Activated CD4-positive, alpha-beta memory T cell treated with anti-CD3 and anti-CD28 coated beads for 36 hours (primary cell): ENCODE measurements at regions not wholly inside any gene's neighbourhood (a gene's known extent, or its start where the extent isn't known, plus 50 kb on each side); places are given as distances from the start of the nearest gene placed in this dataset.
"Not testable (repeated sequence)": the region's sequence is repeated elsewhere in the genome, so short reads cannot be mapped to it uniquely, and the experiment has no call there.

Experiments used
- CTCF ChIA-PET: fragments of 350-600 bp; sonication (Branson Sonifier 250); formaldehyde crosslinking; loops from one replicate; lab custom pipeline; 2021; ENCODE audit warnings: antibody characterized with exemption, inconsistent platforms; lab: Charles Lee
- POLR2A ChIA-PET: fragments of 350-600 bp; sonication (Branson Sonifier 250); formaldehyde crosslinking; loops from one replicate; lab custom pipeline; 2021; ENCODE audit warnings: antibody characterized with exemption; lab: Charles Lee
- DNase-seq: peaks from one replicate; pipeline ENCODE4 v3.0.0-alpha.2; 2020
- H3K27ac Mint-ChIP-seq: one replicate; pipeline ENCODE4 v1.8.0; 2021; ENCODE audit warnings: mixed read lengths
- H3K27me3 Mint-ChIP-seq: one replicate; pipeline ENCODE4 v1.8.0; 2021; ENCODE audit warnings: mixed read lengths
- H3K36me3 Mint-ChIP-seq: one replicate; pipeline ENCODE4 v1.8.0; 2021; ENCODE audit warnings: mixed read lengths
- H3K4me1 Mint-ChIP-seq: one replicate; pipeline ENCODE4 v1.8.0; 2021; ENCODE audit warnings: low read depth, mixed read lengths
- H3K4me3 Mint-ChIP-seq: one replicate; pipeline ENCODE4 v1.8.0; 2021; ENCODE audit warnings: mild to moderate bottlenecking, mixed read lengths
- H3K9me3 Mint-ChIP-seq: one replicate; pipeline ENCODE4 v1.8.0; 2021; ENCODE audit warnings: mixed read lengths
- intact Hi-C: fragments of 100-400 bp; cut with micrococcal nuclease; formaldehyde crosslinking; loops from one replicate; pipeline ENCODE4 v1.15.1; 2023

- Mint-ChIP-seq H3K4me3 (no peak overlapping the region), H3K36me3 (no peaks in the 10 kb centered on the region), H3K27ac (no peak overlapping the region), H3K4me1 (peaks cover 3% of the 10 kb centered on the region), H3K27me3 (peaks cover 16% of the 10 kb centered on the region), H3K9me3 (no peaks in the 10 kb centered on the region)
- ChIA-PET CTCF (no interaction called here), POLR2A (no interaction called here)
- intact Hi-C loops: no loop called here
- DNase-seq: no peak
Observed at GRCh38 chr2:873651-874580, 76.7 kb upstream of the SNTG2 start.

- POLR2A ChIA-PET: no interaction called here
- no peak overlapping the region for H3K4me3 Mint-ChIP-seq
- H3K9me3 Mint-ChIP-seq: no peaks in the 10 kb centered on the region
- H3K36me3 Mint-ChIP-seq: no peaks in the 10 kb centered on the region
- CTCF ChIA-PET: no interaction called here
- intact Hi-C loops: no loop called here
- peaks cover 3% of the 10 kb centered on the region for H3K4me1 Mint-ChIP-seq
- DNase-seq: no peak
- H3K27me3 Mint-ChIP-seq: peaks cover 15% of the 10 kb centered on the region
- no peak overlapping the region for H3K27ac Mint-ChIP-seq
Observed at GRCh38 chr2:873027-873426, 77.6 kb upstream of the SNTG2 start.

- ChIA-PET CTCF (no interaction called here), POLR2A (no interaction called here)
- no peak for DNase-seq
- intact Hi-C loops: no loop called here
- no peaks in the 10 kb centered on the region for H3K9me3 Mint-ChIP-seq
- H3K27ac Mint-ChIP-seq: no peak overlapping the region
- peaks cover 15% of the 10 kb centered on the region for H3K27me3 Mint-ChIP-seq
- H3K4me1 Mint-ChIP-seq: peaks cover 3% of the 10 kb centered on the region
- no peak overlapping the region for H3K4me3 Mint-ChIP-seq
- no peaks in the 10 kb centered on the region for H3K36me3 Mint-ChIP-seq
Observed at GRCh38 chr2:871926-872680, 78.5 kb upstream of the SNTG2 start.

- DNase-seq: no peak
- Mint-ChIP-seq H3K4me1 (peaks cover 3% of the 10 kb centered on the region), H3K4me3 (no peak overlapping the region), H3K36me3 (no peaks in the 10 kb centered on the region), H3K27me3 (peaks cover 15% of the 10 kb centered on the region), H3K27ac (no peak overlapping the region), H3K9me3 (no peaks in the 10 kb centered on the region)
- intact Hi-C loops: no loop called here
- ChIA-PET POLR2A (no interaction called here), CTCF (no interaction called here)
Observed at GRCh38 chr2:871175-871727, 79.4 kb upstream of the SNTG2 start.

- H3K4me1 Mint-ChIP-seq: peaks cover 3% of the 10 kb centered on the region
- H3K27me3 Mint-ChIP-seq: peaks cover 15% of the 10 kb centered on the region
- H3K36me3 Mint-ChIP-seq: no peaks in the 10 kb centered on the region
- POLR2A ChIA-PET: no interaction called here
- CTCF ChIA-PET: no interaction called here
- H3K9me3 Mint-ChIP-seq: no peaks in the 10 kb centered on the region
- intact Hi-C loops: no loop called here
- no peak overlapping the region for H3K27ac Mint-ChIP-seq
- DNase-seq: no peak
- no peak overlapping the region for H3K4me3 Mint-ChIP-seq
Observed at GRCh38 chr2:870426-870825, 80.2 kb upstream of the SNTG2 start.

GRCh38 chr2:869894-870293 is 80.8 kb upstream of the SNTG2 start:
- no peak overlapping the region for H3K27ac Mint-ChIP-seq
- no peak overlapping the region for H3K4me3 Mint-ChIP-seq
- intact Hi-C loops: no loop called here
- peaks cover 3% of the 10 kb centered on the region for H3K4me1 Mint-ChIP-seq
- H3K9me3 Mint-ChIP-seq: no peaks in the 10 kb centered on the region
- no peaks in the 10 kb centered on the region for H3K36me3 Mint-ChIP-seq
- ChIA-PET POLR2A (no interaction called here), CTCF (no interaction called here)
- H3K27me3 Mint-ChIP-seq: peaks cover 15% of the 10 kb centered on the region
- no peak for DNase-seq

GRCh38 chr2:869357-869871 is 81.2 kb upstream of the SNTG2 start:
- no peak overlapping the region for H3K27ac Mint-ChIP-seq
- H3K9me3 Mint-ChIP-seq: no peaks in the 10 kb centered on the region
- ChIA-PET CTCF (no interaction called here), POLR2A (no interaction called here)
- H3K36me3 Mint-ChIP-seq: no peaks in the 10 kb centered on the region
- H3K4me3 Mint-ChIP-seq: no peak overlapping the region
- intact Hi-C loops: no loop called here
- H3K27me3 Mint-ChIP-seq: peaks cover 15% of the 10 kb centered on the region
- peaks cover 3% of the 10 kb centered on the region for H3K4me1 Mint-ChIP-seq
- no peak for DNase-seq

GRCh38 chr2:868857-869256 is 81.8 kb upstream of the SNTG2 start:
- CTCF ChIA-PET, H3K4me1 Mint-ChIP-seq, intact Hi-C loops, DNase-seq, H3K4me3 Mint-ChIP-seq, POLR2A ChIA-PET, H3K27ac Mint-ChIP-seq, H3K9me3 Mint-ChIP-seq, H3K36me3 Mint-ChIP-seq: not testable (repeated sequence)
- H3K27me3 Mint-ChIP-seq: peaks cover 15% of the 10 kb centered on the region

- intact Hi-C loops: no loop called here
- Mint-ChIP-seq H3K9me3 (no peaks in the 10 kb centered on the region), H3K27ac (no peak overlapping the region), H3K27me3 (peaks cover 12% of the 10 kb centered on the region), H3K36me3 (no peaks in the 10 kb centered on the region), H3K4me1 (peaks cover 3% of the 10 kb centered on the region), H3K4me3 (no peak overlapping the region)
- ChIA-PET CTCF (no interaction called here), POLR2A (no interaction called here)
- DNase-seq: no peak
Observed at GRCh38 chr2:867296-867695, 83.4 kb upstream of the SNTG2 start.

- no peak for DNase-seq
- CTCF ChIA-PET: no interaction called here
- peaks cover 3% of the 10 kb centered on the region for H3K4me1 Mint-ChIP-seq
- H3K27me3 Mint-ChIP-seq: peaks cover 11% of the 10 kb centered on the region
- POLR2A ChIA-PET: no interaction called here
- no peak overlapping the region for H3K4me3 Mint-ChIP-seq
- no peaks in the 10 kb centered on the region for H3K9me3 Mint-ChIP-seq
- H3K36me3 Mint-ChIP-seq: no peaks in the 10 kb centered on the region
- intact Hi-C loops: no loop called here
- no peak overlapping the region for H3K27ac Mint-ChIP-seq
Observed at GRCh38 chr2:866887-867286, 83.8 kb upstream of the SNTG2 start.

GRCh38 chr2:866009-866680 is 84.5 kb upstream of the SNTG2 start:
- Mint-ChIP-seq H3K27ac (no peak overlapping the region), H3K36me3 (no peaks in the 10 kb centered on the region), H3K4me1 (peaks cover 3% of the 10 kb centered on the region), H3K27me3 (peaks cover 10% of the 10 kb centered on the region), H3K4me3 (no peak overlapping the region), H3K9me3 (no peaks in the 10 kb centered on the region)
- ChIA-PET CTCF (no interaction called here), POLR2A (no interaction called here)
- intact Hi-C loops: no loop called here
- DNase-seq: no peak
